Fibroblast of lung (primary cell): ENCODE measurements at regions not wholly inside any gene's neighbourhood (a gene's known extent, or its start where the extent isn't known, plus 50 kb on each side); places are given as distances from the start of the nearest gene placed in this dataset.

Experiments
- DNase-seq, 2 donors: peaks; one replicate each; pipeline versions ENCODE4 v3.0.0 to v3.0.0-alpha.2; 2010; ENCODE audit warnings: low read depth in 2 of 2
- H2AFZ ChIP-seq: 2 replicates; pipeline ENCODE4 v1.5.1; 2012; ENCODE audit warnings: low read length, control low read depth, inconsistent platforms
- H3K27ac ChIP-seq: 2 replicates; pipeline ENCODE4 v1.5.1; 2011; ENCODE audit warnings: low read length, control low read depth; ENCODE audit not compliant: insufficient read depth
- H3K27me3 ChIP-seq: 2 replicates; pipeline ENCODE4 v1.5.1; 2011; ENCODE audit warnings: mild to moderate bottlenecking, low read length; ENCODE audit not compliant: control insufficient read depth, insufficient read depth
- H3K36me3 ChIP-seq: 2 replicates; pipeline ENCODE4 v1.5.1; 2011; ENCODE audit warnings: low read length; ENCODE audit not compliant: control insufficient read depth, insufficient read depth
- H3K4me1 ChIP-seq: 2 replicates; pipeline ENCODE4 v1.5.1; 2011; ENCODE audit warnings: low read length; ENCODE audit not compliant: control insufficient read depth, insufficient read depth; ENCODE audit errors: extremely low read depth
- H3K4me2 ChIP-seq: 2 replicates; pipeline ENCODE4 v1.5.1; 2011; ENCODE audit warnings: low read length, control low read depth; ENCODE audit not compliant: insufficient read depth; ENCODE audit errors: extremely low read depth
- H3K4me3 ChIP-seq, 4 experiments: fragments of 200-600 bp in 1 of 4; sonication (generic) in 1 of 4; replicated peaks in 1 of 4; 2 replicates each; pipeline ENCODE4 v1.5.1; 2011 to 2016; ENCODE audit warnings: low read length in 4 of 4, low read depth in 3 of 4, mild to moderate bottlenecking in 3 of 4, control low read depth in 2 of 4, inconsistent platforms in 1 of 4, mixed read lengths in 1 of 4; ENCODE audit not compliant: insufficient read depth in 1 of 4; ENCODE audit errors: control extremely low read depth in 1 of 4
- H3K79me2 ChIP-seq: 2 replicates; pipeline ENCODE4 v1.5.1; 2012; ENCODE audit warnings: mild to moderate bottlenecking, low read length, inconsistent platforms; ENCODE audit not compliant: control insufficient read depth, insufficient read depth
- H3K9ac ChIP-seq: 2 replicates; pipeline ENCODE4 v1.5.1; 2011; ENCODE audit warnings: mild to moderate bottlenecking, low read length, control low read depth; ENCODE audit not compliant: insufficient read depth
- H3K9me3 ChIP-seq: 2 replicates; pipeline ENCODE4 v1.5.1; 2012; ENCODE audit warnings: low read depth, low read length; ENCODE audit not compliant: control insufficient read depth, insufficient read depth
- H4K20me1 ChIP-seq: 2 replicates; pipeline ENCODE4 v1.5.1; 2011; ENCODE audit warnings: low read length; ENCODE audit not compliant: control insufficient read depth, insufficient read depth; ENCODE audit errors: extremely low read depth
- EZH2 ChIP-seq: IDR thresholded peaks from 2 replicates; pipeline ENCODE4 v1.5.1; 2012; ENCODE audit warnings: low read length, control low read depth, mild to moderate bottlenecking; ENCODE audit errors: missing control alignments
- TF ChIP-seq, protein P1 (sequence below), 2 donors: IDR thresholded peaks in 1 of 2; conservative IDR thresholded peaks in 1 of 2; 1 replicate in 1 of 2; 2 replicates in 1 of 2; pipeline ENCODE4 v1.5.1; 2011 to 2012; ENCODE audit warnings: low read length in 2 of 2, control low read depth in 1 of 2, inconsistent platforms in 1 of 2, low read depth in 1 of 2, mild to moderate bottlenecking in 1 of 2

DNA sequence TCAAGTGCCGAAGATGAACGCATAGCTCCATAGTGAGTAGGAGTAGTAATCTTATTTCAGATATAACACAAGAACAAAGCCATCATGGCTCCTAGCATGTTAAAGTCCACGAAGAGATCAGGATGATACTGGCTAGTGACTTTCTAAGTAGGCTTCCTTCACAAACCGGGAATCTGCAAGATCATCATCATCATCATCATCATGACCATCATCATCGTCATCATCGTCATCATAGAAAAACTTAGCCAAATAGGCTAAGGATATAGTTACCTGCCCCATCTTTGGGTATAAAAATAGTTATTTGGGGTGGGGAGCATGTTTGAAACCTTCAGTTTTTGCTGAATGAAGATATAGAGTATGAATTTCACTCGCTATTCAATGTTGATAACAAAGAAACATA lies 57.9 kb downstream of the PYDC2 start:
- H3K27me3 ChIP-seq = no peaks in the 10 kb centered on the region
- H3K79me2 ChIP-seq = no peaks in the 10 kb centered on the region
- no peaks in the 10 kb centered on the region for H3K9me3 ChIP-seq
- no peak for DNase-seq
- H3K36me3 ChIP-seq = no peaks in the 10 kb centered on the region
- H2AFZ ChIP-seq = no peak overlapping the region
- no peak overlapping the region for H3K9ac ChIP-seq
- TF ChIP-seq, protein P1, sequence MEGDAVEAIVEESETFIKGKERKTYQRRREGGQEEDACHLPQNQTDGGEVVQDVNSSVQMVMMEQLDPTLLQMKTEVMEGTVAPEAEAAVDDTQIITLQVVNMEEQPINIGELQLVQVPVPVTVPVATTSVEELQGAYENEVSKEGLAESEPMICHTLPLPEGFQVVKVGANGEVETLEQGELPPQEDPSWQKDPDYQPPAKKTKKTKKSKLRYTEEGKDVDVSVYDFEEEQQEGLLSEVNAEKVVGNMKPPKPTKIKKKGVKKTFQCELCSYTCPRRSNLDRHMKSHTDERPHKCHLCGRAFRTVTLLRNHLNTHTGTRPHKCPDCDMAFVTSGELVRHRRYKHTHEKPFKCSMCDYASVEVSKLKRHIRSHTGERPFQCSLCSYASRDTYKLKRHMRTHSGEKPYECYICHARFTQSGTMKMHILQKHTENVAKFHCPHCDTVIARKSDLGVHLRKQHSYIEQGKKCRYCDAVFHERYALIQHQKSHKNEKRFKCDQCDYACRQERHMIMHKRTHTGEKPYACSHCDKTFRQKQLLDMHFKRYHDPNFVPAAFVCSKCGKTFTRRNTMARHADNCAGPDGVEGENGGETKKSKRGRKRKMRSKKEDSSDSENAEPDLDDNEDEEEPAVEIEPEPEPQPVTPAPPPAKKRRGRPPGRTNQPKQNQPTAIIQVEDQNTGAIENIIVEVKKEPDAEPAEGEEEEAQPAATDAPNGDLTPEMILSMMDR (conservative IDR thresholded peaks at IDR 0.05 in 1 of 2, IDR thresholded peaks at IDR 0.05 in 1 of 2; ENCODE audit: low read depth in 1 of 2, low read length in 2 of 2) = no peak
- TF ChIP-seq EZH2 = no peak
- H4K20me1 ChIP-seq = no peaks in the 10 kb centered on the region
- H3K4me3 ChIP-seq = no peak overlapping the region
- H3K27ac ChIP-seq = no peak overlapping the region
- no peak overlapping the region for H3K4me2 ChIP-seq
- no peaks in the 10 kb centered on the region for H3K4me1 ChIP-seq

DNA sequence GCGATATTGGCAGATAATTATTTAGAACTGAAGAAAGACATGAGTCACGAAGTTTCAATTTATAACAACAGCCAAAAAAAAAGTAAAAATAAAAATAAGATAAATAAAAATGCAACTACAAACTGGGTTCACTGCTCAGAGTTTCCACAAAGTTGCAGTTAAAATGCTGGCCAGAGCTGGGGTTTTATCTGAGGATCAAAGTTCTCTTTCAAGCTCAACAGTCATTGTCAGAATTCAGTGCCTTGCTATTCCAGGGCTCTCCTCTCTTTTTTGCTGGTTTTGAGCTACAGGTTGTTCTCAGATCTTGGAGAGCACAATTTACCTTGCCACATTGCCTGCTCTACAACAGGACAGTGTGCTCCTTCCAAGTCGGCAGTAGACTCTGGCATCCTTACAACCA lies 60.1 kb downstream of the PYDC2 start:
- H2AFZ ChIP-seq = no peak overlapping the region
- TF ChIP-seq, protein P1 (conservative IDR thresholded peaks at IDR 0.05 in 1 of 2, IDR thresholded peaks at IDR 0.05 in 1 of 2; ENCODE audit: low read depth in 1 of 2, low read length in 2 of 2) = no peak
- TF ChIP-seq EZH2 = no peak
- H3K36me3 ChIP-seq = no peaks in the 10 kb centered on the region
- no peak overlapping the region for H3K27ac ChIP-seq
- H3K27me3 ChIP-seq = no peaks in the 10 kb centered on the region
- H3K9me3 ChIP-seq = no peaks in the 10 kb centered on the region
- no peaks in the 10 kb centered on the region for H4K20me1 ChIP-seq
- DNase-seq = no peak
- H3K79me2 ChIP-seq = no peaks in the 10 kb centered on the region
- H3K4me3 ChIP-seq = no peak overlapping the region
- H3K4me2 ChIP-seq = no peak overlapping the region
- H3K4me1 ChIP-seq = no peaks in the 10 kb centered on the region
- H3K9ac ChIP-seq = no peak overlapping the region

- Histone ChIP-seq H3K27me3 (no peaks in the 10 kb centered on the region), H3K36me3 (no peaks in the 10 kb centered on the region), H3K4me1 (no peaks in the 10 kb centered on the region), H4K20me1 (no peaks in the 10 kb centered on the region), H3K27ac (no peak overlapping the region), H3K4me2 (no peak overlapping the region), H3K9me3 (no peaks in the 10 kb centered on the region), H3K4me3 (no peak overlapping the region), H2AFZ (no peak overlapping the region), H3K9ac (no peak overlapping the region), H3K79me2 (no peaks in the 10 kb centered on the region)
- TF ChIP-seq, protein P1 (conservative IDR thresholded peaks at IDR 0.05 in 1 of 2, IDR thresholded peaks at IDR 0.05 in 1 of 2; ENCODE audit: low read depth in 1 of 2, low read length in 2 of 2) = no peak
- TF ChIP-seq EZH2 = no peak
- DNase-seq = no peak
These were observed 62.2 kb downstream of the PYDC2 start for GRCh38 chr3:191523148-191523547.
